IMR-90 (cell line): ENCODE measurements at regions not wholly inside any gene's neighbourhood (a gene's known extent, or its start where the extent isn't known, plus 50 kb on each side); places are given as distances from the start of the nearest gene placed in this dataset.

ENCODE experiments used
- ATAC-seq: fragments of 200-7000 bp; cut with Tn5 transposase; 2 replicates; pipeline ENCODE4 v1.9.1; 2020; ENCODE audit warnings: low read depth, mild to moderate bottlenecking, moderate library complexity
- BruUV-seq: library from RNA; stranded (reverse); fragments of 400-500 nt; replicated peaks from 2 replicates; lab custom pipeline; 2021; lab: Mats Ljungman, UMichigan
- CTCF ChIA-PET: fragments of 300-600 bp; formaldehyde crosslinking; extraction: SDS; loops from one replicate; lab custom pipeline; 2021; ENCODE audit warnings: antibody characterized with exemption; lab: Yijun Ruan, JAX
- POLR2A ChIA-PET: fragments of 300-600 bp; sonication (Branson Sonifier 250); formaldehyde crosslinking; loops from one replicate; lab custom pipeline; 2022; ENCODE audit warnings: antibody characterized with exemption; ENCODE audit not compliant: unreplicated experiment; lab: Charles Lee
- DNase-seq: peaks from one replicate; pipeline ENCODE4 v3.0.0; 2013
- H2AFZ ChIP-seq: replicated peaks from 2 replicates; pipeline ENCODE3; 2013; ENCODE audit warnings: low read length, mild to moderate bottlenecking; ENCODE audit not compliant: poor library complexity
- H2AK5ac ChIP-seq: 2 replicates; pipeline ENCODE4 v1.6.1; 2013; ENCODE audit warnings: low read depth, low read length, inconsistent platforms
- H2AK9ac ChIP-seq: replicated peaks from 2 replicates; pipeline ENCODE3; 2013; ENCODE audit warnings: mild to moderate bottlenecking, low read depth, low read length, moderate library complexity; ENCODE audit not compliant: poor library complexity
- H2BK120ac ChIP-seq: 2 replicates; pipeline ENCODE4 v1.6.1; 2013; ENCODE audit warnings: low read depth, low read length, inconsistent platforms
- H2BK15ac ChIP-seq: 3 replicates; pipeline ENCODE4 v1.6.1; 2013; ENCODE audit warnings: low read depth, low read length, inconsistent platforms
- H2BK20ac ChIP-seq: 2 replicates; pipeline ENCODE4 v1.6.1; 2013; ENCODE audit warnings: low read depth, mild to moderate bottlenecking, inconsistent platforms, low read length, moderate library complexity
- H2BK5ac ChIP-seq: 2 replicates; pipeline ENCODE4 v1.6.1; 2013; ENCODE audit warnings: mild to moderate bottlenecking, low read depth, low read length, inconsistent platforms; ENCODE audit not compliant: poor library complexity, severe bottlenecking
- H3K14ac ChIP-seq: replicated peaks from 2 replicates; pipeline ENCODE4 v1.6.1; 2013; ENCODE audit warnings: low read depth, low read length, inconsistent platforms
- H3K18ac ChIP-seq: 2 replicates; pipeline ENCODE4 v1.6.1; 2013; ENCODE audit warnings: low read depth, low read length, control low read depth
- H3K23ac ChIP-seq: 2 replicates; pipeline ENCODE4 v1.6.1; 2013; ENCODE audit warnings: low read depth, low read length, inconsistent platforms
- H3K27ac ChIP-seq: 2 replicates; pipeline ENCODE4 v1.5.1; 2013; ENCODE audit warnings: mild to moderate bottlenecking, control low read depth, low read length; ENCODE audit not compliant: insufficient read depth
- H3K27me3 ChIP-seq: 2 replicates; pipeline ENCODE4 v1.6.1; 2013; ENCODE audit warnings: low read length; ENCODE audit not compliant: control insufficient read depth, insufficient read depth
- H3K36me3 ChIP-seq: 2 replicates; pipeline ENCODE4 v1.6.1; 2013; ENCODE audit warnings: low read length, mixed read lengths; ENCODE audit not compliant: control insufficient read depth, insufficient read depth
- H3K4ac ChIP-seq: 2 replicates; pipeline ENCODE4 v1.6.1; 2013; ENCODE audit warnings: low read depth, low read length, inconsistent platforms
- H3K4me1 ChIP-seq: 2 replicates; pipeline ENCODE4 v1.6.1; 2013; ENCODE audit warnings: low read length, mixed read lengths; ENCODE audit not compliant: control insufficient read depth, insufficient read depth
- H3K4me2 ChIP-seq: 2 replicates; pipeline ENCODE4 v1.6.1; 2013; ENCODE audit warnings: low read depth, mild to moderate bottlenecking, control low read depth, low read length, moderate library complexity
- H3K4me3 ChIP-seq: 2 replicates; pipeline ENCODE4 v1.5.1; 2013; ENCODE audit warnings: low read depth, mild to moderate bottlenecking, control low read depth, low read length, moderate library complexity; ENCODE audit not compliant: insufficient read depth
- H3K56ac ChIP-seq: 2 replicates; pipeline ENCODE4 v1.6.1; 2013; ENCODE audit warnings: low read length, inconsistent platforms; ENCODE audit not compliant: insufficient read depth; ENCODE audit errors: extremely low read depth
- H3K79me1 ChIP-seq, 2 experiments: 2 replicates each; pipeline ENCODE4 v1.6.1; 2013; ENCODE audit warnings: low read length in 2 of 2, inconsistent platforms in 1 of 2, low read depth in 1 of 2
- H3K9ac ChIP-seq: 2 replicates; pipeline ENCODE4 v1.6.1; 2013; ENCODE audit warnings: low read depth, low read length, control low read depth
- H3K9me1 ChIP-seq: 2 replicates; pipeline ENCODE4 v1.6.1; 2013; ENCODE audit warnings: low read length, inconsistent platforms; ENCODE audit not compliant: insufficient read depth
- H3K9me3 ChIP-seq: 2 replicates; pipeline ENCODE4 v1.6.1; 2013; ENCODE audit warnings: low read length; ENCODE audit not compliant: control insufficient read depth, insufficient read depth
- H4K20me1 ChIP-seq: 2 replicates; pipeline ENCODE4 v1.6.1; 2013; ENCODE audit warnings: low read length, inconsistent platforms; ENCODE audit not compliant: insufficient read depth
- H4K5ac ChIP-seq: 2 replicates; pipeline ENCODE4 v1.6.1; 2013; ENCODE audit warnings: mild to moderate bottlenecking, low read depth, low read length, control low read depth
- H4K8ac ChIP-seq, 2 experiments: 2 replicates each; pipeline ENCODE4 v1.6.1; 2013; ENCODE audit warnings: low read depth in 2 of 2, low read length in 2 of 2, control low read depth in 1 of 2, inconsistent platforms in 1 of 2
- H4K91ac ChIP-seq: 2 replicates; pipeline ENCODE4 v1.6.1; 2013; ENCODE audit warnings: low read depth, low read length, inconsistent platforms; ENCODE audit not compliant: insufficient read depth
- BHLHE40 ChIP-seq: fragments of 150-350 bp; IDR thresholded peaks from 2 replicates; pipeline ENCODE4 v1.6.1; 2016; ENCODE audit warnings: mild to moderate bottlenecking, low read depth, low read length
- CEBPB ChIP-seq: IDR thresholded peaks from 2 replicates; pipeline ENCODE4 v1.6.1; 2012; ENCODE audit warnings: low read depth, low read length, improper control_type of control experiment
- CHD1 ChIP-seq: IDR thresholded peaks from 2 replicates; pipeline ENCODE4 v1.6.1; 2012; ENCODE audit warnings: low read depth, low read length, improper control_type of control experiment
- FOS ChIP-seq: fragments of 150-350 bp; IDR thresholded peaks from 2 replicates; pipeline ENCODE4 v1.6.1; 2016; ENCODE audit warnings: low read depth, low read length
- MAFK ChIP-seq: IDR thresholded peaks from 2 replicates; pipeline ENCODE4 v1.6.1; 2012; ENCODE audit warnings: low read depth, low read length, improper control_type of control experiment
- MAZ ChIP-seq: IDR thresholded peaks from 2 replicates; pipeline ENCODE4 v1.6.1; 2012; ENCODE audit warnings: low read depth, mild to moderate bottlenecking, low read length, improper control_type of control experiment, moderate library complexity, borderline replicate concordance
- MXI1 ChIP-seq: IDR thresholded peaks from 2 replicates; pipeline ENCODE4 v1.6.1; 2012; ENCODE audit warnings: low read depth, mild to moderate bottlenecking, low read length, moderate library complexity, borderline replicate concordance
- POLR2A ChIP-seq: IDR thresholded peaks from 2 replicates; pipeline ENCODE4 v1.6.1; 2012; ENCODE audit warnings: mild to moderate bottlenecking, low read depth, low read length
- RAD21 ChIP-seq: IDR thresholded peaks from 2 replicates; pipeline ENCODE4 v1.6.1; 2012; ENCODE audit warnings: low read length, improper control_type of control experiment
- RCOR1 ChIP-seq: IDR thresholded peaks from 2 replicates; pipeline ENCODE4 v1.6.1; 2012; ENCODE audit warnings: mild to moderate bottlenecking, low read length, improper control_type of control experiment; ENCODE audit not compliant: insufficient replicate concordance
- RFX5 ChIP-seq: IDR thresholded peaks from 2 replicates; pipeline ENCODE4 v1.8.0; 2012; ENCODE audit warnings: low read depth, mild to moderate bottlenecking, low read length, moderate library complexity
- SMC3 ChIP-seq: fragments of 150-350 bp; IDR thresholded peaks from 2 replicates; pipeline ENCODE4 v1.6.1; 2016; ENCODE audit warnings: low read depth, mild to moderate bottlenecking, antibody characterized with exemption, low read length, moderate library complexity
- USF2 ChIP-seq: fragments of 150-350 bp; IDR thresholded peaks from 2 replicates; pipeline ENCODE4 v1.6.1; 2017; ENCODE audit warnings: mild to moderate bottlenecking, antibody characterized with exemption, low read length, low read depth
- WGBS, 2 experiments: methylation state at CpG; one replicate each; pipeline versions ENCODE4 v1.1.5 to v1.1.7; 2013; ENCODE audit warnings: missing lambda C conversion rate in 2 of 2; ENCODE audit not compliant: insufficient read length in 1 of 2; ENCODE audit errors: extremely low coverage in 2 of 2; 5-methylcytosine and 5-hydroxymethylcytosine counted together
- dilution Hi-C: fragments of 300-500 bp; cut with HindIII; formaldehyde crosslinking; loops from one replicate; pipeline ENCODE4 v1.14.3; 2018; ENCODE audit warnings: low sequenced_read_pairs; ENCODE audit not compliant: unreplicated experiment
- in situ Hi-C: fragments of 300-500 bp; cut with MboI; formaldehyde crosslinking; loops from 3 replicates; pipeline ENCODE4 v1.14.3; 2019; ENCODE audit warnings: low sequenced_read_pairs, inconsistent platforms, mixed read lengths
- intact Hi-C: fragments of 100-400 bp; cut with micrococcal nuclease; formaldehyde crosslinking; loops from 2 replicates; pipeline ENCODE4 v1.10.0; 2022
- TF ChIP-seq, protein P1 (sequence below): fragments of 150-350 bp; IDR thresholded peaks from 2 replicates; pipeline ENCODE4 v1.6.1; 2016; ENCODE audit warnings: low read depth, mild to moderate bottlenecking, low read length, moderate library complexity, borderline replicate concordance
- TF ChIP-seq, protein P2 (sequence below): conservative IDR thresholded peaks from 2 replicates; pipeline ENCODE4 v1.5.1; 2012; ENCODE audit warnings: mild to moderate bottlenecking, low read depth, low read length, improper control_type of control experiment

DNA sequence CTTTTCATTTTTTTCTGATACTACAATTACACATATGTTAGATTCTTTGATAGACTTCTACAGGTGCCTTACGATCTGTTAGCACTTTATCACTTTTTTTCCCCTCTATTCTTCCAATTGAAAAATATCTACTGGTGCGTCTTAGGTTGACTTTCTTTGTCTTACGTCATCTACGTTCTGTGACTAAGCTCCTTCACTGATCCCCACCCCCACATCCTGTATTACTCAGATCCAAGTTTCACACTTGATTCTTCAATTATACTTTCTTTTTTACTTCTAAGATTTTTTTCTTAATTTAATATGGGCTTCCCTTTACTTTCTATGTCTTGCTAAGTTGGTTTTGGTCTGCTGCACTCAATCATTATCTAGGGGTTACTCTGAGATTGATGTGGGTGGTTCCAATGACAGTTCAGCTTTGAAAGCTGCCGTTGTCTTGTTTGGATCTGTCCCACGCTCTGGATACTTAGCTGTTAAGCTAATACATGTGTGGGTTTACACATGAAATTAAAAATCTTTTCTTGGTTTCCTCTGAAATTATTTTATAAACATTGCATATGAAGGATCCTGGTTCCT, 1321.1 kb downstream of the RAPGEF2 start:
- POLR2A ChIA-PET: no interaction called here
- Histone ChIP-seq H4K91ac (no peak overlapping the region), H3K79me1 (no peaks in the 10 kb centered on the region), H3K36me3 (no peaks in the 10 kb centered on the region), H3K4me2 (no peak overlapping the region), H3K23ac (no peak overlapping the region), H3K4ac (no peak overlapping the region), H3K56ac (no peak overlapping the region), H3K27ac (no peak overlapping the region), H3K9me3 (no peaks in the 10 kb centered on the region), H4K20me1 (no peaks in the 10 kb centered on the region), H3K4me1 (no peaks in the 10 kb centered on the region), H3K18ac (no peak overlapping the region), H4K8ac (no peak overlapping the region), H3K9me1 (no peaks in the 10 kb centered on the region), H3K14ac (no peak overlapping the region), H2AK5ac (no peak overlapping the region), H2BK5ac (no peak overlapping the region), H4K5ac (no peak overlapping the region), H2BK15ac (no peak overlapping the region), H2AK9ac (no peak overlapping the region), H3K27me3 (no peaks in the 10 kb centered on the region), H2BK120ac (no peak overlapping the region), H3K9ac (no peak overlapping the region), H2AFZ (no peak overlapping the region), H2BK20ac (no peak overlapping the region), H3K4me3 (no peak overlapping the region)
- intact Hi-C loops: no loop called here
- dilution Hi-C loops: no loop called here
- CTCF ChIA-PET: no interaction called here
- DNase-seq (no peak), ATAC-seq (no peak)
- in situ Hi-C loops: no loop called here
- no TSS peak for BruUV-seq
- 62% methylated on average over 2 of the region's 6 CpGs; no CpG with 5 or more reads in 1 of the 2 experiments for WGBS, 2 experiments
- TF ChIP-seq MAFK: no peak
- no peak for TF ChIP-seq CEBPB
- no peak for TF ChIP-seq POLR2A
- TF ChIP-seq CHD1: no peak
- no peak for TF ChIP-seq RFX5
- TF ChIP-seq MAZ: no peak
- no peak for TF ChIP-seq USF2
- no peak for TF ChIP-seq FOS
- TF ChIP-seq MXI1: no peak
- no peak for TF ChIP-seq SMC3
- no peak for TF ChIP-seq RCOR1
- TF ChIP-seq, protein P1, sequence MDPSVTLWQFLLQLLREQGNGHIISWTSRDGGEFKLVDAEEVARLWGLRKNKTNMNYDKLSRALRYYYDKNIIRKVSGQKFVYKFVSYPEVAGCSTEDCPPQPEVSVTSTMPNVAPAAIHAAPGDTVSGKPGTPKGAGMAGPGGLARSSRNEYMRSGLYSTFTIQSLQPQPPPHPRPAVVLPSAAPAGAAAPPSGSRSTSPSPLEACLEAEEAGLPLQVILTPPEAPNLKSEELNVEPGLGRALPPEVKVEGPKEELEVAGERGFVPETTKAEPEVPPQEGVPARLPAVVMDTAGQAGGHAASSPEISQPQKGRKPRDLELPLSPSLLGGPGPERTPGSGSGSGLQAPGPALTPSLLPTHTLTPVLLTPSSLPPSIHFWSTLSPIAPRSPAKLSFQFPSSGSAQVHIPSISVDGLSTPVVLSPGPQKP: no peak
- no peak for TF ChIP-seq RAD21
- TF ChIP-seq BHLHE40: no peak
- TF ChIP-seq, protein P2, sequence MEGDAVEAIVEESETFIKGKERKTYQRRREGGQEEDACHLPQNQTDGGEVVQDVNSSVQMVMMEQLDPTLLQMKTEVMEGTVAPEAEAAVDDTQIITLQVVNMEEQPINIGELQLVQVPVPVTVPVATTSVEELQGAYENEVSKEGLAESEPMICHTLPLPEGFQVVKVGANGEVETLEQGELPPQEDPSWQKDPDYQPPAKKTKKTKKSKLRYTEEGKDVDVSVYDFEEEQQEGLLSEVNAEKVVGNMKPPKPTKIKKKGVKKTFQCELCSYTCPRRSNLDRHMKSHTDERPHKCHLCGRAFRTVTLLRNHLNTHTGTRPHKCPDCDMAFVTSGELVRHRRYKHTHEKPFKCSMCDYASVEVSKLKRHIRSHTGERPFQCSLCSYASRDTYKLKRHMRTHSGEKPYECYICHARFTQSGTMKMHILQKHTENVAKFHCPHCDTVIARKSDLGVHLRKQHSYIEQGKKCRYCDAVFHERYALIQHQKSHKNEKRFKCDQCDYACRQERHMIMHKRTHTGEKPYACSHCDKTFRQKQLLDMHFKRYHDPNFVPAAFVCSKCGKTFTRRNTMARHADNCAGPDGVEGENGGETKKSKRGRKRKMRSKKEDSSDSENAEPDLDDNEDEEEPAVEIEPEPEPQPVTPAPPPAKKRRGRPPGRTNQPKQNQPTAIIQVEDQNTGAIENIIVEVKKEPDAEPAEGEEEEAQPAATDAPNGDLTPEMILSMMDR: no peak
